ENCODE measurements at regions not wholly inside any gene's neighbourhood (a gene's known extent, or its start where the extent isn't known, plus 50 kb on each side); places are given as distances from the start of the nearest gene placed in this dataset.
A peak's percentile ranks its signal among the peaks of the same experiment; 100 is the strongest.

GRCh38 chr10:3510741-3511140, 274.3 kb downstream of the KLF6 start:
- no peak for TF ChIP-seq CTCF (IDR thresholded peaks at IDR 0.05; ENCODE audit: insufficient read depth, low read depth, low read length)
- no peak for DNase-seq (ENCODE audit: low read depth)
- H3K4me3 ChIP-seq (ENCODE audit: low read depth, low read length), result no peak overlapping the region

- TF ChIP-seq CTCF (IDR thresholded peaks at IDR 0.05; ENCODE audit: insufficient read depth, low read depth, low read length), result no peak
- DNase-seq (ENCODE audit: low read depth), result no peak
- no peak overlapping the region for H3K4me3 ChIP-seq (ENCODE audit: low read depth, low read length)
Observed at GRCh38 chr10:3509355-3509754, 275.7 kb downstream of the KLF6 start.

GRCh38 chr10:3503299-3503698, 281.7 kb downstream of the KLF6 start:
- no peak for DNase-seq (ENCODE audit: low read depth)
- H3K4me3 ChIP-seq (ENCODE audit: low read depth, low read length), result no peak overlapping the region
- no peak for TF ChIP-seq CTCF (IDR thresholded peaks at IDR 0.05; ENCODE audit: insufficient read depth, low read depth, low read length)

GRCh38 chr10:3502673-3503072, 282.3 kb downstream of the KLF6 start:
- no peak overlapping the region for H3K4me3 ChIP-seq (ENCODE audit: low read depth, low read length)
- no peak for DNase-seq (ENCODE audit: low read depth)
- TF ChIP-seq CTCF (IDR thresholded peaks at IDR 0.05; ENCODE audit: insufficient read depth, low read depth, low read length), result no peak

- H3K4me3 ChIP-seq (ENCODE audit: low read depth, low read length), result no peak overlapping the region
- no peak for TF ChIP-seq CTCF (IDR thresholded peaks at IDR 0.05; ENCODE audit: insufficient read depth, low read depth, low read length)
- peak; percentile 91 for DNase-seq (ENCODE audit: low read depth)
Observed at GRCh38 chr10:3500408-3500856, 284.6 kb downstream of the KLF6 start.

- peak; percentile 55 for DNase-seq (ENCODE audit: low read depth)
- H3K4me3 ChIP-seq (ENCODE audit: low read depth, low read length), result no peak overlapping the region
- no peak for TF ChIP-seq CTCF (IDR thresholded peaks at IDR 0.05; ENCODE audit: insufficient read depth, low read depth, low read length)
Observed at GRCh38 chr10:3499120-3499519, 285.9 kb downstream of the KLF6 start.

- no peak for TF ChIP-seq CTCF (IDR thresholded peaks at IDR 0.05; ENCODE audit: insufficient read depth, low read depth, low read length)
- DNase-seq (ENCODE audit: low read depth), result no peak
- H3K4me3 ChIP-seq (ENCODE audit: low read depth, low read length), result no peak overlapping the region
Observed at GRCh38 chr10:3497581-3497980, 287.4 kb downstream of the KLF6 start.

Measured in fibroblast of villous mesenchyme (primary cell).